ENCODE measurements at regions not wholly inside any gene's neighbourhood (a gene's known extent, or its start where the extent isn't known, plus 50 kb on each side); places are given as distances from the start of the nearest gene placed in this dataset.

GRCh38 chr9:89888677-89889076 is 283.9 kb downstream of the GADD45G start:
- Histone ChIP-seq H3K27ac (no peak overlapping the region), H3K4me3 (no peak overlapping the region), H3K9me3 (no peaks in the 10 kb centered on the region), H3K4me1 (peaks cover 5 to 57% (median 15%) of the 10 kb centered on the region in 3 donors), H3K27me3 (no peaks in the 10 kb centered on the region), H3K36me3 (no peaks in the 10 kb centered on the region)
- ATAC-seq, result no peak
- WGBS, 2 donors (ENCODE audit: low coverage in 1 of 2), result 87% methylated on average over 3 of the region's 3 CpGs; no CpG with 5 or more reads in 1 of the 2 donors
- TF ChIP-seq CTCF (IDR thresholded peaks at IDR 0.05) (no peak), POLR2A (IDR thresholded peaks at IDR 0.05) (no peak)

DNA sequence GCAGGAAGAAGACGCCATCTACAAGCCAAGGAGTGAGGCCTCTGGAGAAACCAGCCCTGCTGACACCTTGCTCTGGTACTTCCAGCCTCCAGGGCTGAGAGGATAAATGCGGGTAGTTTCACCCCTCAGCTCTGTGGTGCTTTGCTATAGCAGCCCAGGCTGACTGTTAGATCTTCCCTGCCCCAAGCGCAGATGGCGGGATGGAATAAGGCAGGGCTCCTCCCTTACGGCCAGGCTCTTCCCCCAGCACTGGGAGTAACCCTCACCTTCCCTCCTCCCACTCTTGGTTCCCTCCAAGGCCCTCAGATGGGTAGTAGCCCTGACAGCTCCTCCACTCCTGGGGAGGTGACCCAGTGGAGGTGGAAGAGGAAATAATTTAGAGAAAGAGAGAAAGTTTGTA is 285.1 kb downstream of the GADD45G start:
- Histone ChIP-seq H3K36me3 (no peaks in the 10 kb centered on the region), H3K27ac (peak overlapping the region in 2 of 4 donors; percentile 83 to 88), H3K27me3 (no peaks in the 10 kb centered on the region), H3K9me3 (no peaks in the 10 kb centered on the region), H3K4me3 (no peak overlapping the region), H3K4me1 (peaks cover 5 to 52% (median 15%) of the 10 kb centered on the region in 3 donors)
- 14 to 100% methylated on average over 1 to 2 of the region's 5 CpGs for WGBS, 2 donors (ENCODE audit: low coverage in 1 of 2)
- TF ChIP-seq POLR2A (IDR thresholded peaks at IDR 0.05) (no peak), POLR2AphosphoS5 (IDR thresholded peaks at IDR 0.05) (no peak), EP300 (IDR thresholded peaks at IDR 0.05) (no peak), CTCF (IDR thresholded peaks at IDR 0.05) (no peak)
- ATAC-seq, result no peak

DNA sequence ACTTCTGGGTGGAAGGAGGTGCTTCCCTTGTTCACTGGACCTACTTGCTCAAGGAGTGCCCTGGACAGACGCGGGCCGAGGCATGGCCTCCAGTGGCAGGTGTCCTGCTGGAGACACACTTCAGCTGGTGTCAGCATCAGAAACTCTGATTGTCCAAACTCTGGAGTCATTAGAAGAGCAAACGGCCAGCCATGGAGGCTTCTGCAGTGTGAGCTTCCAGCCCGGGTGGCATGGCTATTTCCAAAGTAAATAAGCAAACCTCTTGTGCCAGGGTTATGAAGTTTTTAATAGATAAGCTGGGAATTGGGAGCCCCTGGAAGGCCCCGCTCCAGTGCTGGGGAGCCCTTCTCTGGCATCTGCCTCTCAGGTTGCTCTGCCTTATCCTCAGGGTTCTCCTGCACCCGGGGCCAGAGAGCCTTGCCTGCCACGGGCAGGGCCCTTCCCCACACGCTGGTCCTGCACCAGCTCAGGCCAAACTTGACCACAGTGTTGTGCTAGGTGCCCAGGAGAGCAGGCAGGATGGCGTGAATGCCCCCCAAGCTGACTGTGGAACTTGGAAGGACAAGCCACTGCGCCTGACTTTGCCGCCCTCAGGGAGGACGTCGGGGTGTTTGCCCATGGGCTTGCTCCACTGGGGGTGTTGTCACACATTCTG is 285.6 kb downstream of the GADD45G start:
- Histone ChIP-seq H3K9me3 (no peaks in the 10 kb centered on the region), H3K36me3 (no peaks in the 10 kb centered on the region), H3K4me1 (peaks cover 5 to 52% (median 15%) of the 10 kb centered on the region in 3 donors), H3K27ac (peak overlapping the region in 3 of 4 donors; percentile 83 to 88 (median 88)), H3K27me3 (no peaks in the 10 kb centered on the region), H3K4me3 (no peak overlapping the region)
- 30 to 62% methylated on average over 2 to 3 of the region's 14 CpGs for WGBS, 2 donors (ENCODE audit: low coverage in 1 of 2)
- ATAC-seq, result no peak
- no peak for TF ChIP-seq EP300 (IDR thresholded peaks at IDR 0.05)
- TF ChIP-seq POLR2A (IDR thresholded peaks at IDR 0.05), result no peak
- TF ChIP-seq CTCF (IDR thresholded peaks at IDR 0.05), result no peak
- TF ChIP-seq POLR2AphosphoS5 (IDR thresholded peaks at IDR 0.05), result no peak

GRCh38 chr9:89891221-89891590 is 286.4 kb downstream of the GADD45G start:
- H3K9me3 ChIP-seq, result no peaks in the 10 kb centered on the region
- H3K4me3 ChIP-seq, result no peak overlapping the region
- TF ChIP-seq CTCF (IDR thresholded peaks at IDR 0.05) (no peak), POLR2A (IDR thresholded peaks at IDR 0.05) (no peak), EP300 (IDR thresholded peaks at IDR 0.05) (no peak), POLR2AphosphoS5 (IDR thresholded peaks at IDR 0.05) (no peak)
- peaks cover 5 to 47% (median 15%) of the 10 kb centered on the region in 3 donors for H3K4me1 ChIP-seq
- H3K36me3 ChIP-seq, result no peaks in the 10 kb centered on the region
- H3K27me3 ChIP-seq, result no peaks in the 10 kb centered on the region
- WGBS, 2 donors (ENCODE audit: low coverage in 1 of 2), result 67% methylated on average over 1 of the region's 5 CpGs; no CpG with 5 or more reads in 1 of the 2 donors
- peak; percentile 3 for ATAC-seq
- H3K27ac ChIP-seq, result peak overlapping the region; percentile 66 to 88 (median 86)

- peak; percentile 90 for ATAC-seq
- no peaks in the 10 kb centered on the region for H3K27me3 ChIP-seq
- peak overlapping the region; percentile 66 to 88 (median 86) for H3K27ac ChIP-seq
- H3K9me3 ChIP-seq, result no peaks in the 10 kb centered on the region
- TF ChIP-seq POLR2A (IDR thresholded peaks at IDR 0.05) (no peak), POLR2AphosphoS5 (IDR thresholded peaks at IDR 0.05) (peak; percentile 95)
- 5 to 7% methylated on average over 2 to 5 of the region's 6 CpGs for WGBS, 2 donors (ENCODE audit: low coverage in 1 of 2)
- peaks cover 5 to 42% (median 15%) of the 10 kb centered on the region in 3 donors for H3K4me1 ChIP-seq
- H3K4me3 ChIP-seq, result no peak overlapping the region
- H3K36me3 ChIP-seq, result no peaks in the 10 kb centered on the region
Observed at GRCh38 chr9:89891591-89892304, 286.9 kb downstream of the GADD45G start.

All from gastroesophageal sphincter (tissue), 4 donors.